ENCODE measurements at regions not wholly inside any gene's neighbourhood (a gene's known extent, or its start where the extent isn't known, plus 50 kb on each side); places are given as distances from the start of the nearest gene placed in this dataset.

GRCh38 chr7:118720632-118721031 lies 496.1 kb downstream of the ANKRD7 start:
- Histone ChIP-seq H3K27ac (replicated peaks) (no peak overlapping the region), H3K4me3 (replicated peaks; ENCODE audit: insufficient read depth, low read length) (no peak overlapping the region), H3K27me3 (ENCODE audit: insufficient read depth, poor library complexity, severe bottlenecking) (no peaks in the 10 kb centered on the region)
- no peak for DNase-seq (ENCODE audit: low read depth in 1 of 2, low spot score in 1 of 2)
- TF ChIP-seq GABPA (IDR thresholded peaks at IDR 0.05; ENCODE audit: low read depth) (no peak), CTCF (IDR thresholded peaks at IDR 0.05; ENCODE audit: insufficient read depth, low read length) (no peak), POLR2AphosphoS5 (IDR thresholded peaks at IDR 0.05; ENCODE audit: low read depth) (no peak), SPI1 (IDR thresholded peaks at IDR 0.05; ENCODE audit: borderline replicate concordance, low read depth) (no peak)
- TF ChIP-seq, protein P1, sequence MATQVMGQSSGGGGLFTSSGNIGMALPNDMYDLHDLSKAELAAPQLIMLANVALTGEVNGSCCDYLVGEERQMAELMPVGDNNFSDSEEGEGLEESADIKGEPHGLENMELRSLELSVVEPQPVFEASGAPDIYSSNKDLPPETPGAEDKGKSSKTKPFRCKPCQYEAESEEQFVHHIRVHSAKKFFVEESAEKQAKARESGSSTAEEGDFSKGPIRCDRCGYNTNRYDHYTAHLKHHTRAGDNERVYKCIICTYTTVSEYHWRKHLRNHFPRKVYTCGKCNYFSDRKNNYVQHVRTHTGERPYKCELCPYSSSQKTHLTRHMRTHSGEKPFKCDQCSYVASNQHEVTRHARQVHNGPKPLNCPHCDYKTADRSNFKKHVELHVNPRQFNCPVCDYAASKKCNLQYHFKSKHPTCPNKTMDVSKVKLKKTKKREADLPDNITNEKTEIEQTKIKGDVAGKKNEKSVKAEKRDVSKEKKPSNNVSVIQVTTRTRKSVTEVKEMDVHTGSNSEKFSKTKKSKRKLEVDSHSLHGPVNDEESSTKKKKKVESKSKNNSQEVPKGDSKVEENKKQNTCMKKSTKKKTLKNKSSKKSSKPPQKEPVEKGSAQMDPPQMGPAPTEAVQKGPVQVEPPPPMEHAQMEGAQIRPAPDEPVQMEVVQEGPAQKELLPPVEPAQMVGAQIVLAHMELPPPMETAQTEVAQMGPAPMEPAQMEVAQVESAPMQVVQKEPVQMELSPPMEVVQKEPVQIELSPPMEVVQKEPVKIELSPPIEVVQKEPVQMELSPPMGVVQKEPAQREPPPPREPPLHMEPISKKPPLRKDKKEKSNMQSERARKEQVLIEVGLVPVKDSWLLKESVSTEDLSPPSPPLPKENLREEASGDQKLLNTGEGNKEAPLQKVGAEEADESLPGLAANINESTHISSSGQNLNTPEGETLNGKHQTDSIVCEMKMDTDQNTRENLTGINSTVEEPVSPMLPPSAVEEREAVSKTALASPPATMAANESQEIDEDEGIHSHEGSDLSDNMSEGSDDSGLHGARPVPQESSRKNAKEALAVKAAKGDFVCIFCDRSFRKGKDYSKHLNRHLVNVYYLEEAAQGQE (IDR thresholded peaks at IDR 0.05; ENCODE audit: insufficient replicate concordance, low read depth): no peak

- no peak for DNase-seq (ENCODE audit: low read depth in 1 of 2, low spot score in 1 of 2)
- H3K27ac ChIP-seq (replicated peaks): no peak overlapping the region
- TF ChIP-seq GABPA (IDR thresholded peaks at IDR 0.05; ENCODE audit: low read depth): no peak
- TF ChIP-seq, protein P1 (IDR thresholded peaks at IDR 0.05; ENCODE audit: insufficient replicate concordance, low read depth): no peak
- no peak for TF ChIP-seq SPI1 (IDR thresholded peaks at IDR 0.05; ENCODE audit: borderline replicate concordance, low read depth)
- TF ChIP-seq CTCF (IDR thresholded peaks at IDR 0.05; ENCODE audit: insufficient read depth, low read length): no peak
- no peak for TF ChIP-seq POLR2AphosphoS5 (IDR thresholded peaks at IDR 0.05; ENCODE audit: low read depth)
- H3K4me3 ChIP-seq (replicated peaks; ENCODE audit: insufficient read depth, low read length): no peak overlapping the region
- no peaks in the 10 kb centered on the region for H3K27me3 ChIP-seq (ENCODE audit: insufficient read depth, poor library complexity, severe bottlenecking)
Observed at GRCh38 chr7:118731854-118732253, 507.4 kb downstream of the ANKRD7 start.

GRCh38 chr7:118734541-118734940 lies 510.0 kb downstream of the ANKRD7 start:
- Histone ChIP-seq H3K27me3 (ENCODE audit: insufficient read depth, poor library complexity, severe bottlenecking) (no peaks in the 10 kb centered on the region), H3K4me3 (replicated peaks; ENCODE audit: insufficient read depth, low read length) (no peak overlapping the region), H3K27ac (replicated peaks) (no peak overlapping the region)
- no peak for DNase-seq (ENCODE audit: low read depth in 1 of 2, low spot score in 1 of 2)
- TF ChIP-seq GABPA (IDR thresholded peaks at IDR 0.05; ENCODE audit: low read depth) (no peak), SPI1 (IDR thresholded peaks at IDR 0.05; ENCODE audit: borderline replicate concordance, low read depth) (no peak), POLR2AphosphoS5 (IDR thresholded peaks at IDR 0.05; ENCODE audit: low read depth) (no peak), CTCF (IDR thresholded peaks at IDR 0.05; ENCODE audit: insufficient read depth, low read length) (no peak)
- TF ChIP-seq, protein P1 (IDR thresholded peaks at IDR 0.05; ENCODE audit: insufficient replicate concordance, low read depth): no peak
